ENCODE measurements at regions not wholly inside any gene's neighbourhood (a gene's known extent, or its start where the extent isn't known, plus 50 kb on each side); places are given as distances from the start of the nearest gene placed in this dataset.
"Not testable (repeated sequence)": the region's sequence is repeated elsewhere in the genome, so short reads cannot be mapped to it uniquely, and the experiment has no call there.

DNA sequence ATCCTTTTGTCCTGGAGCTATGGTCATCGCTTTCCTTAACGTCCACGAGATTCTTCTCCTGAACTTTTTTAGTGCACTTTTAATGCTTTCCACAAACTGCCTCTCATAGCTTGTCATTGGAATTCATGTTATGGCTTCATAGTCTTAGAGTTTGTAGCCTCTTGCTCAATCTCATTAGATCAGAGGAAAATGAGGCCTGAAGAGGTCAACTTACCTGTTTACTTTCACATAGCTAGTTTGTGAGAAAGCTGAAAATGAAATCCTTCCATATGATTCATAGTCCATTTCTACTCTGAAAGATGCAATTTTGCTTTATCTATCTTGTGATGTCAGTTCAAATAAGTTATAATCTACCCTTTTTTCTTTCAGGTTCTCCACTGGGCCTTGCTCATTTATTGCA, 1747.2 kb upstream of the RAG2 start:
- Histone ChIP-seq H3K27me3 (ENCODE audit: insufficient read depth, low read length) (no peaks in the 10 kb centered on the region), H3K9me3 (ENCODE audit: low read length) (no peaks in the 10 kb centered on the region), H2AFZ (ENCODE audit: low read depth, low read length) (no peak overlapping the region), H3K4me1 (ENCODE audit: insufficient read depth, low read length) (no peaks in the 10 kb centered on the region), H3K36me3 (ENCODE audit: insufficient read depth, low read length) (no peaks in the 10 kb centered on the region), H3K4me3 (ENCODE audit: low read length) (no peak overlapping the region)

DNA sequence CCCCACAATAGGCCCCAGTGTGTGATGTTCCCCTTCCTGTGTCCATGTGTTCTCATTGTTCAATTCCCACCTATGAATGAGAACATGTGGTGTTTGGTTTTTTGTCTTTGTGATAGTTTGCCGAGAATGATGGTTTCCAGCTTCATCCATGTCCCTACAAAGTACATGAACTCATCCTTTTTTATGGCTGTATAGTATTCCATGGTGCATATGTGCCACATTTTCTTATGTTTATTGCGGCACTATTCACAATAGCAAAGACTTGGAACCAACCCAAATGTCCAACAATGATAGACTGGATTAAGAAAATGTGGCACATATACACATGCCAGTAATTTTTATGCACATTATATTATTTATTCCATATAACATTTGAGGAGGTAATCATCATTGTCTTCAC, 1743.6 kb upstream of the RAG2 start:
- not testable (repeated sequence) for H3K4me1 ChIP-seq (ENCODE audit: insufficient read depth, low read length); H3K27me3 ChIP-seq (ENCODE audit: insufficient read depth, low read length); H3K4me3 ChIP-seq (ENCODE audit: low read length); H3K9me3 ChIP-seq (ENCODE audit: low read length); H3K36me3 ChIP-seq (ENCODE audit: insufficient read depth, low read length); H2AFZ ChIP-seq (ENCODE audit: low read depth, low read length)

- Histone ChIP-seq H3K9me3 (ENCODE audit: low read length) (no peaks in the 10 kb centered on the region), H2AFZ (ENCODE audit: low read depth, low read length) (no peak overlapping the region), H3K4me3 (ENCODE audit: low read length) (no peak overlapping the region), H3K36me3 (ENCODE audit: insufficient read depth, low read length) (no peaks in the 10 kb centered on the region), H3K4me1 (ENCODE audit: insufficient read depth, low read length) (no peaks in the 10 kb centered on the region), H3K27me3 (ENCODE audit: insufficient read depth, low read length) (no peaks in the 10 kb centered on the region)
These were observed 1741.9 kb upstream of the RAG2 start for GRCh38 chr11:38339835-38340440.

GRCh38 chr11:38338022-38338421, 1740.0 kb upstream of the RAG2 start:
- H3K4me3 ChIP-seq (ENCODE audit: low read length); H3K36me3 ChIP-seq (ENCODE audit: insufficient read depth, low read length); H3K4me1 ChIP-seq (ENCODE audit: insufficient read depth, low read length); H3K9me3 ChIP-seq (ENCODE audit: low read length); H2AFZ ChIP-seq (ENCODE audit: low read depth, low read length); H3K27me3 ChIP-seq (ENCODE audit: insufficient read depth, low read length): not testable (repeated sequence)

- H2AFZ ChIP-seq (ENCODE audit: low read depth, low read length): no peak overlapping the region
- H3K36me3 ChIP-seq (ENCODE audit: insufficient read depth, low read length): no peaks in the 10 kb centered on the region
- H3K4me3 ChIP-seq (ENCODE audit: low read length): no peak overlapping the region
- no peaks in the 10 kb centered on the region for H3K9me3 ChIP-seq (ENCODE audit: low read length)
- no peaks in the 10 kb centered on the region for H3K27me3 ChIP-seq (ENCODE audit: insufficient read depth, low read length)
- no peaks in the 10 kb centered on the region for H3K4me1 ChIP-seq (ENCODE audit: insufficient read depth, low read length)
These were observed 1734.0 kb upstream of the RAG2 start for GRCh38 chr11:38332046-38332445.

GRCh38 chr11:38330578-38330977, 1732.5 kb upstream of the RAG2 start:
- no peaks in the 10 kb centered on the region for H3K4me1 ChIP-seq (ENCODE audit: insufficient read depth, low read length)
- no peak overlapping the region for H2AFZ ChIP-seq (ENCODE audit: low read depth, low read length)
- no peaks in the 10 kb centered on the region for H3K36me3 ChIP-seq (ENCODE audit: insufficient read depth, low read length)
- no peak overlapping the region for H3K4me3 ChIP-seq (ENCODE audit: low read length)
- no peaks in the 10 kb centered on the region for H3K9me3 ChIP-seq (ENCODE audit: low read length)
- no peaks in the 10 kb centered on the region for H3K27me3 ChIP-seq (ENCODE audit: insufficient read depth, low read length)

GRCh38 chr11:38323961-38324761, 1726.1 kb upstream of the RAG2 start:
- Histone ChIP-seq H3K9me3 (ENCODE audit: low read length) (no peaks in the 10 kb centered on the region), H3K36me3 (ENCODE audit: insufficient read depth, low read length) (no peaks in the 10 kb centered on the region), H3K27me3 (ENCODE audit: insufficient read depth, low read length) (no peaks in the 10 kb centered on the region), H3K4me1 (ENCODE audit: insufficient read depth, low read length) (no peaks in the 10 kb centered on the region), H2AFZ (ENCODE audit: low read depth, low read length) (no peak overlapping the region), H3K4me3 (ENCODE audit: low read length) (no peak overlapping the region)

- Histone ChIP-seq H3K4me1 (ENCODE audit: insufficient read depth, low read length) (no peaks in the 10 kb centered on the region), H3K4me3 (ENCODE audit: low read length) (no peak overlapping the region), H2AFZ (ENCODE audit: low read depth, low read length) (no peak overlapping the region), H3K27me3 (ENCODE audit: insufficient read depth, low read length) (no peaks in the 10 kb centered on the region), H3K36me3 (ENCODE audit: insufficient read depth, low read length) (no peaks in the 10 kb centered on the region), H3K9me3 (ENCODE audit: low read length) (no peaks in the 10 kb centered on the region)
These were observed 1717.1 kb upstream of the RAG2 start for GRCh38 chr11:38315151-38315550.

DNA sequence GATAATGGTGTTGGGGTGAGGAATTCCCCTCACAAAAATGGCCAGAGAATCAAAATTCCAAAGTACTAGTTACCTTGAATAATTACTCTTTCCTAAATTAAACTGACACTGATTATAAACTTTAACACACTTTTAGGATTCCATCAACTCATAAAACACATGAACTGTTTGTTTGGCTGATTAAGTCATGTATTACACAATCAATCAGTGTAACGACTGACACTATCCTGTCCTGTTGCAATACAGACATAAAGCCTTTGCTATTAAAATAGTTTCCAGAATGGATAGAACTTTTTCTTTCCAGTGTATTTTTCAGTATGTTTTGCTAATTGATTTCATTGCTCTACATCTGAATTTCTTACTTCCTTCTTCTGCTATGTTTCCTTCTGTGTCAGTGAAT, 1709.4 kb upstream of the RAG2 start:
- H3K27me3 ChIP-seq (ENCODE audit: insufficient read depth, low read length): no peaks in the 10 kb centered on the region
- H3K36me3 ChIP-seq (ENCODE audit: insufficient read depth, low read length): no peaks in the 10 kb centered on the region
- no peak overlapping the region for H3K4me3 ChIP-seq (ENCODE audit: low read length)
- H3K9me3 ChIP-seq (ENCODE audit: low read length): no peaks in the 10 kb centered on the region
- H2AFZ ChIP-seq (ENCODE audit: low read depth, low read length): no peak overlapping the region
- H3K4me1 ChIP-seq (ENCODE audit: insufficient read depth, low read length): no peaks in the 10 kb centered on the region

- H2AFZ ChIP-seq (ENCODE audit: low read depth, low read length): no peak overlapping the region
- H3K36me3 ChIP-seq (ENCODE audit: insufficient read depth, low read length): no peaks in the 10 kb centered on the region
- H3K9me3 ChIP-seq (ENCODE audit: low read length): no peaks in the 10 kb centered on the region
- no peaks in the 10 kb centered on the region for H3K4me1 ChIP-seq (ENCODE audit: insufficient read depth, low read length)
- no peaks in the 10 kb centered on the region for H3K27me3 ChIP-seq (ENCODE audit: insufficient read depth, low read length)
- no peak overlapping the region for H3K4me3 ChIP-seq (ENCODE audit: low read length)
These were observed 1707.6 kb upstream of the RAG2 start for GRCh38 chr11:38305682-38306081.

DNA sequence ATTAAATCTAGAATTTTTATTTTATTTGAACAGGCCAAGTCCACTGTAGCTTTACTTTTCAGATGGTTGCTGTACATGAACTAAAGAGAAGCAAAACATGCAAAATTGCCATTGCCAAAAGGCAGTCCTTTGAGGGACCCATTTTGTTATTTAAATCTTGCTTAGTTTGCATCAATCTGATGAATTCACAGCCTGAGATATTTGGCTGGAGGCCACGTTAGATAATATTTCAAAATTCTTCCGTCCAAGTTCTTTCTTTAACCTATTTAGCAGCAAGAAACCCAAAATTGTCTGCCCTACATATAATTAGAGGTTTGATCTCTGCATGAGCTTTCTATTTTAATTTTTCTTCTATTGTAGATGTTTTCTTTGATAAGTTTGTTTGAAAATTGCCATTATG, 1706.9 kb upstream of the RAG2 start:
- Histone ChIP-seq H3K4me1 (ENCODE audit: insufficient read depth, low read length) (no peaks in the 10 kb centered on the region), H3K9me3 (ENCODE audit: low read length) (no peaks in the 10 kb centered on the region), H3K4me3 (ENCODE audit: low read length) (no peak overlapping the region), H3K27me3 (ENCODE audit: insufficient read depth, low read length) (no peaks in the 10 kb centered on the region), H3K36me3 (ENCODE audit: insufficient read depth, low read length) (no peaks in the 10 kb centered on the region), H2AFZ (ENCODE audit: low read depth, low read length) (no peak overlapping the region)

- no peaks in the 10 kb centered on the region for H3K27me3 ChIP-seq (ENCODE audit: insufficient read depth, low read length)
- no peak overlapping the region for H2AFZ ChIP-seq (ENCODE audit: low read depth, low read length)
- no peaks in the 10 kb centered on the region for H3K4me1 ChIP-seq (ENCODE audit: insufficient read depth, low read length)
- no peak overlapping the region for H3K4me3 ChIP-seq (ENCODE audit: low read length)
- H3K9me3 ChIP-seq (ENCODE audit: low read length): no peaks in the 10 kb centered on the region
- no peaks in the 10 kb centered on the region for H3K36me3 ChIP-seq (ENCODE audit: insufficient read depth, low read length)
These were observed 1704.5 kb upstream of the RAG2 start for GRCh38 chr11:38302564-38302963.

DNA sequence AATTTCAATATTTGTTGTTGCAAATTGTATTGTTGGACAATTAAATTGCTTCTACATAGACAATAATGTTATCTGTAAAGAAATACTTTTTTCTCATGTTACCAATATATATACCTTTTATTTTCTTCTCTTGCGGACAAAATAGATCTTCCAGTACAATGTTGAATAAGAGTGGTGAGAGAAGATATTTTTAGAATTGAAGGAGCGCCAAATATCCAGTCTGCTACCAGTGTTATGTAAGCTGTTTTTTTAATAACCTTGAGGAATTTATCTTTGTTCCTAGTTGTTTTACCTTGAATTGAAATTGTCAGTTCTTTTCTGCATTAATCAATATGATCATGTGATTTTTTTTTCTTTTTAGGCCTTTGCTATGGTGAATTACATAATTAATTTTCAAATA, 1702.5 kb upstream of the RAG2 start:
- H3K4me3 ChIP-seq (ENCODE audit: low read length): no peak overlapping the region
- no peaks in the 10 kb centered on the region for H3K27me3 ChIP-seq (ENCODE audit: insufficient read depth, low read length)
- H2AFZ ChIP-seq (ENCODE audit: low read depth, low read length): no peak overlapping the region
- no peaks in the 10 kb centered on the region for H3K9me3 ChIP-seq (ENCODE audit: low read length)
- H3K36me3 ChIP-seq (ENCODE audit: insufficient read depth, low read length): no peaks in the 10 kb centered on the region
- no peaks in the 10 kb centered on the region for H3K4me1 ChIP-seq (ENCODE audit: insufficient read depth, low read length)
